C4-2B (cell line): ENCODE measurements at regions not wholly inside any gene's neighbourhood (a gene's known extent, or its start where the extent isn't known, plus 50 kb on each side); places are given as distances from the start of the nearest gene placed in this dataset.

ENCODE experiments used
- H3K27ac ChIP-seq: fragments of 450-650 bp; 2 replicates; pipeline ENCODE4 v1.5.1; 2017
- ZFX ChIP-seq: fragments of 450-650 bp; IDR thresholded peaks from 2 replicates; pipeline ENCODE4 v1.6.1; 2017
- TF ChIP-seq, protein P1 (sequence below): fragments of 450-650 bp; conservative IDR thresholded peaks from 2 replicates; pipeline ENCODE4 v1.5.1; 2017; ENCODE audit warnings: mild to moderate bottlenecking

DNA sequence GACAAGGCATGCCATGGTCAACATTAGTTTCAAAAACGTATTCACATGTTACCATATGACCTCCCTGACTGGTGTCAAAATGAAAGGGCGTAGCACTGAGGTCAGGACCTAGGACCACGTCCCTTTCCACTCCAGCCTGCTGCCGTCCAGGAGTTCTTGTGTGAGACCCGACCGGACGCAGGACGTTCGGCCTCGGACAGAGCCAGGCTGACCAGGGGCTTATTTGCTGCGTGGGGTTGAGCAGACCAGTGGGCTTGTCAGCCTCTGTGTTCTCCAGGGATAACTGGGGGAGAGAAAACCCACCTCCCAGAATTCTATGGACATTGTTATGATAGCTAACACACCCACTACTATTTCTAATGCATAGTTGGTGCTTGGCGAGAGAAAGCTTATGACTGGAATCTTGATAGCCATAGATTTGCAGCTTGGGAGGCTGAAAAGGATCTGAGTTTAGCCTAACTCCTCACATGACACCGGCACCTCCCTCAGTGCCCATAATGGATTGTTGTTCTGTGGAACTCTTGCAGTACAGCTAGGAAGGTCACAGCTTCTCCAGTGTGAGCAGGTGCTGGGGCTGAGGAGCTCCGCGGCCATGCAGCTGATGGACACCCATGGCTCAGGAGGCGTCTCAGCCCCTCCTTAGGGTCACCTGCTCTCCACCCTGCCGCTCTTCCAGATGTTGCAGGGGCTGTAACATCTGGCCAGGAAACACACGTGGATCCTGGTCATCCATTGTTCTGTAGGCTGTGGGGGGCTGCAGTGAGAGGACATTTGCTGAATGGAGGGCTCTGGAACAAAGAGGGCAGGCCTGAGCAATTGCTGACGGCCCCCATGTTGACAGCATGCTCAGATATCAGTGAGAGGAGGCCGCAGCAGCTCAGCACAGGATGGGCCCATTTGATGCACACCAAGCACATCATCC, 368.4 kb downstream of the IRX2 start:
- TF ChIP-seq, protein P1, sequence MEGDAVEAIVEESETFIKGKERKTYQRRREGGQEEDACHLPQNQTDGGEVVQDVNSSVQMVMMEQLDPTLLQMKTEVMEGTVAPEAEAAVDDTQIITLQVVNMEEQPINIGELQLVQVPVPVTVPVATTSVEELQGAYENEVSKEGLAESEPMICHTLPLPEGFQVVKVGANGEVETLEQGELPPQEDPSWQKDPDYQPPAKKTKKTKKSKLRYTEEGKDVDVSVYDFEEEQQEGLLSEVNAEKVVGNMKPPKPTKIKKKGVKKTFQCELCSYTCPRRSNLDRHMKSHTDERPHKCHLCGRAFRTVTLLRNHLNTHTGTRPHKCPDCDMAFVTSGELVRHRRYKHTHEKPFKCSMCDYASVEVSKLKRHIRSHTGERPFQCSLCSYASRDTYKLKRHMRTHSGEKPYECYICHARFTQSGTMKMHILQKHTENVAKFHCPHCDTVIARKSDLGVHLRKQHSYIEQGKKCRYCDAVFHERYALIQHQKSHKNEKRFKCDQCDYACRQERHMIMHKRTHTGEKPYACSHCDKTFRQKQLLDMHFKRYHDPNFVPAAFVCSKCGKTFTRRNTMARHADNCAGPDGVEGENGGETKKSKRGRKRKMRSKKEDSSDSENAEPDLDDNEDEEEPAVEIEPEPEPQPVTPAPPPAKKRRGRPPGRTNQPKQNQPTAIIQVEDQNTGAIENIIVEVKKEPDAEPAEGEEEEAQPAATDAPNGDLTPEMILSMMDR, result no peak
- TF ChIP-seq ZFX, result no peak
- no peak overlapping the region for H3K27ac ChIP-seq

GRCh38 chr5:2381861-2382260, 369.6 kb downstream of the IRX2 start:
- no peak for TF ChIP-seq ZFX
- TF ChIP-seq, protein P1, result no peak
- H3K27ac ChIP-seq, result no peak overlapping the region

GRCh38 chr5:2381070-2381469, 370.4 kb downstream of the IRX2 start:
- no peak for TF ChIP-seq ZFX
- TF ChIP-seq, protein P1, result no peak
- no peak overlapping the region for H3K27ac ChIP-seq

- TF ChIP-seq ZFX, result no peak
- TF ChIP-seq, protein P1, result no peak
- H3K27ac ChIP-seq, result no peak overlapping the region
These were observed 372.5 kb downstream of the IRX2 start for GRCh38 chr5:2378976-2379375.

DNA sequence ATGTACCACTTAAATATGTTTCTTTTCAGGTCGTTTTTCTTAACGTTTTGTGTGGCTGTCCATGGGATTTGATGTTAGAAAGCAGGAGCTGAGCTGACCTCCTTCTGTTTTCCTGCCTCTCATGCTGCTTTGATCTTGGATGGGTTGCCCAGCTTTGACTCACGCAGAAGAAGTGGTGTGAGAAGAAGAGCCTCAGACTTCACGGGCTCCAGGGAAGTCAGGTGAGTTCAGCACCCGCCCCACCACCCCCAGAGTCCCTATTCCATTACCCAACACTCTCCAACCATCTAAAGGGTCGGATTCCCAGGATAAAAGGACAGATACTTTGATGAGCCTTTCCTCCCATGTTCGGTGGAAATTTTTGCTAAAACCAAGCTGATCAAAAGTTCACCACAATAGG, 373.4 kb downstream of the IRX2 start:
- H3K27ac ChIP-seq, result no peak overlapping the region
- TF ChIP-seq, protein P1, result no peak
- no peak for TF ChIP-seq ZFX

GRCh38 chr5:2376486-2376885, 375.0 kb downstream of the IRX2 start:
- TF ChIP-seq ZFX, result no peak
- TF ChIP-seq, protein P1, result no peak
- H3K27ac ChIP-seq, result no peak overlapping the region

- H3K27ac ChIP-seq, result no peak overlapping the region
- no peak for TF ChIP-seq ZFX
- TF ChIP-seq, protein P1, result no peak
These were observed 375.7 kb downstream of the IRX2 start for GRCh38 chr5:2375757-2376250.
